ENCODE measurements at regions not wholly inside any gene's neighbourhood (a gene's known extent, or its start where the extent isn't known, plus 50 kb on each side); places are given as distances from the start of the nearest gene placed in this dataset.
A peak's percentile ranks its signal among the peaks of the same experiment; 100 is the strongest.

- DNase-seq (ENCODE audit: low read depth): peak; percentile 90
- TF ChIP-seq CTCF (conservative IDR thresholded peaks at IDR 0.05; ENCODE audit: low read depth, low read length): no peak
- peak overlapping the region; percentile 71 for H3K4me3 ChIP-seq (ENCODE audit: low read depth, low read length)
Measured at GRCh38 chr6:27688014-27688586, 215.2 kb upstream of the ZNF184 start.

DNA sequence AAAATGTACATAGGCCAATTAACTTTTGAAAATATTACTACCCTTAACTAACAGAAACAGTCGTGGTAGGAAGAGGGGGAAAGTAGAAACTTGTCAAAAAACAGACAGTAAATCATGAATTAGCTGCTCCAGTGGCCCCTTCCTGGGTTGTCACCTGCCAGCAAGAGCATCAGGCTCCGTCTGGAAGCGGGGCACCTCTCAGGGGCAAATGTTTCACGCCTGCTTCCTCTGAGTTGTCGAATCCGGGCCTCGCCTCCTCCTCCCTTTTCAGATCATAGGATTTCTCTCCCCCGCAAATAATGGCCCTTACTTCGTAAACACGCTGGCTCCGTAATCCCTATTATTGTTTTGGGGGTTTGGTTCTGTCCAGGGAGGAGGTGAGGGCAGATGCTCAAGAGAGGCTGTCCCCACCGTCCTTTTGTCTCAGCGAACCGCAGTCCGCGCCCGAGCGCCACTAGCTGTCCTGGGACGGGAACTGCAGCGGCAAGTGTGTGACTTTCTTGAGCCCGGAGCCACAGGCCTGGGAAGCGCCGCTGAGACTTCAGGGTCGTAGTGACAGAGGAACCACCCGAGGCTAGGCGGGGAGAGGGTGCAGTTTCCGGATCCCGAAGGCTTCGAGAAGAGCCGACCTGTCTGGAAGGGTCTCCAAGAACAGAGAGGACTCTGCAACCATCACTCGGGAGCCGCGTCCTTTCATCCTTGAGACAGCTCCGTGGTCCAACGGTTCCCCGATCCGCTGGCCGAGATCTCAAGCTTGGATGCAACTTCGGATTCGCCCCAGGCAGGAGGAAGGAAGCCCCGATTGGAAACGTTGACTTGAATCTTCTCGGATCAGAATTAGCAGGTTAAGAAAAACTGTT lies 214.5 kb upstream of the ZNF184 start:
- TF ChIP-seq CTCF (conservative IDR thresholded peaks at IDR 0.05; ENCODE audit: low read depth, low read length): peak; percentile 77
- peak; percentile 73 for DNase-seq (ENCODE audit: low read depth)

GRCh38 chr6:27685279-27685678 lies 212.4 kb upstream of the ZNF184 start:
- DNase-seq (ENCODE audit: low read depth): no peak
- TF ChIP-seq CTCF (conservative IDR thresholded peaks at IDR 0.05; ENCODE audit: low read depth, low read length): no peak
- no peak overlapping the region for H3K4me3 ChIP-seq (ENCODE audit: low read depth, low read length)

More for the DNA sequence above, 214.5 kb upstream of the ZNF184 start:
- peak overlapping the region; percentile 71 for H3K4me3 ChIP-seq (ENCODE audit: low read depth, low read length)

GRCh38 chr6:27684264-27685211 lies 211.6 kb upstream of the ZNF184 start:
- no peak for TF ChIP-seq CTCF (conservative IDR thresholded peaks at IDR 0.05; ENCODE audit: low read depth, low read length)
- DNase-seq (ENCODE audit: low read depth): peak; percentile 86
- H3K4me3 ChIP-seq (ENCODE audit: low read depth, low read length): no peak overlapping the region

DNA sequence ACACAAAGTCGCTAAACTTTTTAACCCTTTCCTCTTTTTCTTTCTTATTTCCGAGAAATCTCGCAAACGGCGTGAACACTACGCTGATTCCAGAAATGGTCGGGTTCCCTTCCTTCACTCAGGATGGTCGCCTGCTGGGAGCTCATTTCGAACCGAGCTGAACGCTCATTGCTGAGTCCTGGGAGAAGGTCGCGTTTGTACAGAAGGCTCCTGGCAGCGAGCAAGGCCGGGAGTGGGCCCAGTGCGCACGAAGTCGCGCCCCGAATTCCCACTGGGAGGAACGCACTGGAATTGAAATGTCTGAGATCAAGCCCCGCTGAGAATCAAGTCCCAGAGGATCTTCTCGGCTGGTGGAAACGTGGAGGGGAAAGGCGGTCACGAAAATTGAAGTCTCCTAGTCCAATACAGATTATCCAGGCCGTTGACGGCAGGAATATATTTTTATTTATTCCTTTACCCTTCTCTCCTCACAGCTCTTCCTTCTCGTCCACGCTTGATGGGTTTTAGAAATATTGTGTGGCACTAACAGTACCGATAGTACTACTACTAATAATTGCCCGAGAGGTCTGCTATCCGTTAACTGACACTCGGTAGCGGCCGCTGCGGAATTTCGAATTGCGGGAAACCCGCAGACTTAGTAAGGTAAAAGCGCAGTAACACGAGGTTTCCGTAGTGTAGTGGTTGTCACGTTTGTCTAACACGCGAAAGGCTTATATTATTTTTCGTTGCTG lies 207.2 kb upstream of the ZNF184 start:
- DNase-seq (ENCODE audit: low read depth): peak; percentile 3
- TF ChIP-seq CTCF (conservative IDR thresholded peaks at IDR 0.05; ENCODE audit: low read depth, low read length): no peak
- H3K4me3 ChIP-seq (ENCODE audit: low read depth, low read length): peak overlapping the region; percentile 17

GRCh38 chr6:27679308-27679963 lies 206.5 kb upstream of the ZNF184 start:
- peak; percentile 16 for DNase-seq (ENCODE audit: low read depth)
- H3K4me3 ChIP-seq (ENCODE audit: low read depth, low read length): no peak overlapping the region
- TF ChIP-seq CTCF (conservative IDR thresholded peaks at IDR 0.05; ENCODE audit: low read depth, low read length): no peak

Measured in choroid plexus epithelial cell (primary cell).